Upper lobe of left lung (tissue), 6 donors: ENCODE measurements at regions not wholly inside any gene's neighbourhood (a gene's known extent, or its start where the extent isn't known, plus 50 kb on each side); places are given as distances from the start of the nearest gene placed in this dataset.

Experiments used
- ATAC-seq, 2 donors: fragments of 200-7000 bp; cut with Tn5 transposase; one replicate each; pipeline ENCODE4 v1.9.1; 2022; ENCODE audit warnings: mild to moderate bottlenecking in 2 of 2, moderate library complexity in 2 of 2; ENCODE audit not compliant: low FRiP score in 2 of 2
- DNase-seq, 2 donors: peaks; one replicate each; pipeline ENCODE4 v3.0.0-alpha.2; 2019 to 2020
- H3K27ac ChIP-seq, 4 donors: fragments of 200-600 bp; sonication (generic); one replicate each; pipeline ENCODE4 v1.5.1; 2016 to 2019
- H3K27me3 ChIP-seq, 4 donors: fragments of 200-600 bp; sonication (generic); one replicate each; pipeline ENCODE4 v1.5.1; 2017 to 2019
- H3K36me3 ChIP-seq, 4 donors: fragments of 200-600 bp; sonication (generic); one replicate each; pipeline ENCODE4 v1.5.1; 2016 to 2019
- H3K4me1 ChIP-seq, 4 donors: fragments of 200-600 bp; sonication (generic); one replicate each; pipeline ENCODE4 v1.5.1; 2018 to 2019
- H3K4me3 ChIP-seq, 4 donors: fragments of 200-600 bp; sonication (generic); one replicate each; pipeline ENCODE4 v1.5.1; 2017 to 2019; ENCODE audit warnings: mild to moderate bottlenecking in 2 of 4, moderate library complexity in 1 of 4
- H3K9me3 ChIP-seq, 4 donors: fragments of 200-600 bp; sonication (generic); one replicate each; pipeline ENCODE4 v1.5.1; 2018 to 2019
- EP300 ChIP-seq, 4 donors: sonication (generic); formaldehyde crosslinking; IDR thresholded peaks; one replicate each; pipeline ENCODE4 v1.5.1; 2017; ENCODE audit warnings: antibody characterized with exemption in 4 of 4, control low read depth in 2 of 4
- POLR2A ChIP-seq, 4 donors: fragments of 450-650 bp; IDR thresholded peaks; one replicate each; pipeline ENCODE4 v1.5.1; 2016 to 2017; ENCODE audit warnings: antibody characterized with exemption in 4 of 4, mild to moderate bottlenecking in 2 of 4
- POLR2AphosphoS5 ChIP-seq, 2 donors: sonication (generic); formaldehyde crosslinking; IDR thresholded peaks; one replicate each; pipeline ENCODE4 v1.5.1; 2017; ENCODE audit warnings: antibody characterized with exemption in 2 of 2
- WGBS, 2 donors: methylation state at CpG; one replicate each; pipeline ENCODE4 v1.1.5; 2017 to 2018; 5-methylcytosine and 5-hydroxymethylcytosine counted together
- TF ChIP-seq, protein P1 (sequence below), 6 experiments: fragments of 450-650 bp in 4 of 6; fragments of 200-600 bp in 2 of 6; sonication (generic) in 2 of 6; IDR thresholded peaks; one replicate each; pipeline ENCODE4 v1.5.1; 2016 to 2019; ENCODE audit warnings: antibody characterized with exemption in 6 of 6
- donor health status: DM: no; HTN: no; CAD: no; lungs with moderate emphysema.
- donor health status: DM: no; HTN: yes; CAD: no; lungs with severe emphysema.

DNA sequence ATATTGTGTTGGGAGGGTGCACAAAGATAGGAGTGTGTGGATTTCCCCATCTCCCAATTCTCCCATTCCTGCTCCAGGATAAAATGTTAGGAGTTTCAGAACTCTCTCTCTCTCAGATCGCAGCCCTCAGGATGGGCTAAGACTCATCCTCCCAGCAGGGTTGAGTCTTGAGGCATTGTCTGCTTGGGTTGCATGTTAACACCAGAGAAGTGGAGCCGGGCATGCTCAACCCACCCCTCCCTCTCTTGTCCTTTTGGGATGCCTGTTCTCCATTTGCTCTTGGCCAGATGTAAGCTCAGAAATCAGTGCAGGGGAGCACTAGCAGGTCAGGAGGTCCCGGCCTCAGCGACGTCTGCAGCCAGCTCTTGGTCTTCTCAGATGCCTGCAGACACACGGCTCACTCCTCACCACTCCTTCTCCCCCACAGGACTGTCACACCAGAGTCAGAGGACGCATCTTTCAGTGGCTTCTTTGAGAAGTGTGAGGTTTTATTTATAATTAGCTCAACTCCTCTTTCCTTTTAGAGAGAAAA lies 1456.5 kb downstream of the TBC1D22A start:
- DNase-seq = no peak
- Histone ChIP-seq H3K4me3 (no peak overlapping the region), H3K9me3 (peaks cover 0 to 3% (median 0%) of the 10 kb centered on the region in 4 donors), H3K4me1 (no peaks in the 10 kb centered on the region), H3K36me3 (no peaks in the 10 kb centered on the region), H3K27ac (no peak overlapping the region), H3K27me3 (no peaks in the 10 kb centered on the region)
- WGBS, 2 donors = 60 to 81% methylated on average over 4 to 7 of the region's 7 CpGs
- no peak for TF ChIP-seq POLR2A (IDR thresholded peaks at IDR 0.05)
- no peak for TF ChIP-seq POLR2AphosphoS5 (IDR thresholded peaks at IDR 0.05)
- TF ChIP-seq EP300 (IDR thresholded peaks at IDR 0.05) = no peak
- TF ChIP-seq, protein P1, sequence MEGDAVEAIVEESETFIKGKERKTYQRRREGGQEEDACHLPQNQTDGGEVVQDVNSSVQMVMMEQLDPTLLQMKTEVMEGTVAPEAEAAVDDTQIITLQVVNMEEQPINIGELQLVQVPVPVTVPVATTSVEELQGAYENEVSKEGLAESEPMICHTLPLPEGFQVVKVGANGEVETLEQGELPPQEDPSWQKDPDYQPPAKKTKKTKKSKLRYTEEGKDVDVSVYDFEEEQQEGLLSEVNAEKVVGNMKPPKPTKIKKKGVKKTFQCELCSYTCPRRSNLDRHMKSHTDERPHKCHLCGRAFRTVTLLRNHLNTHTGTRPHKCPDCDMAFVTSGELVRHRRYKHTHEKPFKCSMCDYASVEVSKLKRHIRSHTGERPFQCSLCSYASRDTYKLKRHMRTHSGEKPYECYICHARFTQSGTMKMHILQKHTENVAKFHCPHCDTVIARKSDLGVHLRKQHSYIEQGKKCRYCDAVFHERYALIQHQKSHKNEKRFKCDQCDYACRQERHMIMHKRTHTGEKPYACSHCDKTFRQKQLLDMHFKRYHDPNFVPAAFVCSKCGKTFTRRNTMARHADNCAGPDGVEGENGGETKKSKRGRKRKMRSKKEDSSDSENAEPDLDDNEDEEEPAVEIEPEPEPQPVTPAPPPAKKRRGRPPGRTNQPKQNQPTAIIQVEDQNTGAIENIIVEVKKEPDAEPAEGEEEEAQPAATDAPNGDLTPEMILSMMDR (IDR thresholded peaks at IDR 0.05) = no peak
- ATAC-seq = no peak

- Histone ChIP-seq H3K27ac (no peak overlapping the region), H3K36me3 (no peaks in the 10 kb centered on the region), H3K4me1 (no peaks in the 10 kb centered on the region), H3K27me3 (no peaks in the 10 kb centered on the region), H3K4me3 (no peak overlapping the region), H3K9me3 (peaks cover 0 to 3% (median 0%) of the 10 kb centered on the region in 4 donors)
- 88 to 92% methylated on average over 11 of the region's 11 CpGs for WGBS, 2 donors
- DNase-seq = no peak
- TF ChIP-seq POLR2A (IDR thresholded peaks at IDR 0.05) = no peak
- no peak for ATAC-seq
Measured at GRCh38 chr22:48217596-48217995, 1455.1 kb downstream of the TBC1D22A start.

DNA sequence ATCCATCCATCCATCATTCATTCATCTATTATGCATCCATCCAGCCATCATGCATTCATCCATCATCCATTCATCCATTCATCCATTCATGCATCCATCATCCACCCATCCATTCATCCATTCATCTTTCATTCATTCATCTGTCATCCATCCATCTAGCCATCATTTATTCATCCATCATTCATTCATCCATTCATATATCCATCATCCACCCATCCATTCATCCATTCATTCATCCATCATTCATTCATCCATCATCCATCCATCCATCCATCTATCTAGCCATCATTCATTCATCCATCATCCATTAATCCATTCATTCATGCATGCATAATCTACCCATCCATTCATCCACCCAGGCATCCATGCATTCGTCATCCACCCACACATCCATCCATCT lies 1450.3 kb downstream of the TBC1D22A start:
- ATAC-seq (no peak), DNase-seq (no peak)
- Histone ChIP-seq H3K9me3 (no peaks in the 10 kb centered on the region), H3K27me3 (no peaks in the 10 kb centered on the region), H3K4me3 (no peak overlapping the region), H3K27ac (no peak overlapping the region), H3K36me3 (no peaks in the 10 kb centered on the region), H3K4me1 (no peaks in the 10 kb centered on the region)
- TF ChIP-seq EP300 (IDR thresholded peaks at IDR 0.05) (no peak), POLR2A (IDR thresholded peaks at IDR 0.05) (no peak), POLR2AphosphoS5 (IDR thresholded peaks at IDR 0.05) (no peak)
- TF ChIP-seq, protein P1 (IDR thresholded peaks at IDR 0.05) = no peak
- 83 to 95% methylated on average over 1 of the region's 1 CpG for WGBS, 2 donors

DNA sequence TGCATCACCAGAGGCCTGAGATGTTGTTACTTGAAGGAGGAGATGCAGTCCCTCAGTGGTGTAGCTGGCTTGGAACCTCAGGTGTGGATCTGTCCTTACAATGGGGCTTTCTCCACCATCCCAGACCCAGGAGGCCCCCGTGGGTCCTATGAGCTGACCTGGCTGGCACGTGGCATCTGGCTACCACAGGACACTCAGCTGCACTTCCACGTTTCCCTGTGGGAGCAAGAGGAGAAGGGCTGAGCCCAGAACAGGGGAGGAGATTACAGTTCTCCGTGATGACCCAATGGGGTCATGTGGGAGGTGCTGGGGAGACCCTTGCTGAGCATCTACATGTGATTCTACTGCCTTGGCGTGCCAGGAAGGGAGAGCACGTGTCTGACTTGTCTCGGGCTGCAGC lies 1448.4 kb downstream of the TBC1D22A start:
- TF ChIP-seq POLR2AphosphoS5 (IDR thresholded peaks at IDR 0.05) = no peak
- TF ChIP-seq EP300 (IDR thresholded peaks at IDR 0.05) = no peak
- TF ChIP-seq, protein P1 (IDR thresholded peaks at IDR 0.05) = no peak
- TF ChIP-seq POLR2A (IDR thresholded peaks at IDR 0.05) = no peak
- WGBS, 2 donors = 38 to 64% methylated on average over 3 to 7 of the region's 7 CpGs
- no peak overlapping the region for H3K27ac ChIP-seq
- ATAC-seq = no peak
- no peaks in the 10 kb centered on the region for H3K4me1 ChIP-seq
- no peak for DNase-seq
- no peak overlapping the region for H3K4me3 ChIP-seq
- H3K9me3 ChIP-seq = no peaks in the 10 kb centered on the region
- no peaks in the 10 kb centered on the region for H3K27me3 ChIP-seq
- no peaks in the 10 kb centered on the region for H3K36me3 ChIP-seq

DNA sequence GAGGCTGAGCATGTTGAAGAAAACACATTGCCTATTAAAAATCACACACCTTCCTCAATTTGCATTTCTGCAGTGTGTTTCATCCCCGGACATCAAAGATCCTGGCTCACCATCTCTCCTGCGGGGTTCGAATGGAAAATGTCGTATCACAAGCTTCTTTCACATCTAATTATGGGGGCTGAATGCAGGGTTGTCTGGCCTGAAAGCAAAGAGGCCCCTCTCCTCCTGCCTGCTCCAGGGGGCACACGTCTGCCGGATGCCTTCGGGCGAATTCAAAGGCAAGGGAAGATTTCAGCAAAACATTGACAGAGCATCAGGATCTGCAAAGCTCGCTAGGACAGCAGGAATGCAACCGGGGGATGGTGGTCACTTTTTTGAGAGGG lies 1447.7 kb downstream of the TBC1D22A start:
- TF ChIP-seq POLR2AphosphoS5 (IDR thresholded peaks at IDR 0.05) (no peak), POLR2A (IDR thresholded peaks at IDR 0.05) (no peak), EP300 (IDR thresholded peaks at IDR 0.05) (no peak)
- TF ChIP-seq, protein P1 (IDR thresholded peaks at IDR 0.05) = no peak
- Histone ChIP-seq H3K4me3 (no peak overlapping the region), H3K27me3 (no peaks in the 10 kb centered on the region), H3K27ac (no peak overlapping the region), H3K4me1 (no peaks in the 10 kb centered on the region), H3K9me3 (no peaks in the 10 kb centered on the region), H3K36me3 (no peaks in the 10 kb centered on the region)
- ATAC-seq = no peak
- DNase-seq = no peak
- 50 to 70% methylated on average over 9 to 10 of the region's 10 CpGs for WGBS, 2 donors
